Left cardiac atrium (tissue), 4 donors: ENCODE measurements at regions not wholly inside any gene's neighbourhood (a gene's known extent, or its start where the extent isn't known, plus 50 kb on each side); places are given as distances from the start of the nearest gene placed in this dataset.

ENCODE experiments used
- ATAC-seq, 2 donors: fragments of 200-7000 bp; cut with Tn5 transposase; one replicate each; pipeline ENCODE4 v1.9.1; 2020; ENCODE audit warnings: mild to moderate bottlenecking in 2 of 2, moderate library complexity in 2 of 2
- DNase-seq: peaks from one replicate; pipeline ENCODE4 v3.0.0-alpha.2; 2020
- intact Hi-C, 2 donors: fragments of 100-400 bp; cut with DNase I; formaldehyde crosslinking; loops; one replicate each; pipeline versions ENCODE4 v1.14.1 to v1.15.1; 2022 to 2023
- donor health status: DM: no; HTN: yes; CAD: no.
- donor health status: DM: no; HTN: yes; CAD: no; lungs with severe emphysema.
- donor health status: DM: yes; HTN: yes; CAD: no.
- donor health status: Dilated cardiomyopathy.

GRCh38 chrY:21253455-21254248 is 257.5 kb upstream of the RBMY1B start:
- DNase-seq, result no peak
- intact Hi-C loops, result no loop called here
- ATAC-seq, result no peak

- ATAC-seq (no peak), DNase-seq (no peak)
- intact Hi-C loops, result no loop called here
Observed at GRCh38 chrY:21254476-21254875, 256.7 kb upstream of the RBMY1B start.

GRCh38 chrY:21256820-21257219 is 254.3 kb upstream of the RBMY1B start:
- ATAC-seq (no peak), DNase-seq (no peak)
- intact Hi-C loops, result no loop called here

GRCh38 chrY:21259707-21260106 is 251.4 kb upstream of the RBMY1B start:
- no peak for ATAC-seq
- intact Hi-C loops, result no loop called here
- DNase-seq, result no peak

DNA sequence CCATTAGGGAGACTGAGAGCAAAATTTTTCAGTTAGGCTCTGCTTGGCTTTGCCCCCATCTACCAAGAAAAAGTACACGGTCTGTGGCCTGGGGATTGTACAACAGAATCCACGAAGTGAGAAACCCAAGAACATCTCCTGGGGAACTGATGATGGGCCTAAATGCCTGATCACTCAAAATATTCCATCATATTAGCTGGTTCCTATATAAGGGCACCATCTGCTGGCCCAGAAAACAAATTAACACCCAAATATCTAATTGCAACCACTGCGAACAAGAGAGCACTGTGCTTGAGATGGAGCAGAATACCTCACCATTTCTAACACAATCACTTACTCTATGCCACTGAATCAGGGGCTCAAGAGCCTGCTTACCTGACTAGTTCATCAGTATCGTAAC is 250.8 kb upstream of the RBMY1B start:
- intact Hi-C loops, result no loop called here
- ATAC-seq (no peak), DNase-seq (no peak)

- DNase-seq (no peak), ATAC-seq (no peak)
- intact Hi-C loops, result no loop called here
Observed at GRCh38 chrY:21261158-21261557, 250.0 kb upstream of the RBMY1B start.

- ATAC-seq (peak in 1 of 2 donors; percentile 98), DNase-seq (no peak)
- intact Hi-C loops, result no loop called here
Observed at GRCh38 chrY:21266751-21267150, 244.4 kb upstream of the RBMY1B start.

- no peak for DNase-seq
- intact Hi-C loops, result no loop called here
- peak in 1 of 2 donors; percentile 73 for ATAC-seq
Observed at GRCh38 chrY:21267164-21267563, 244.0 kb upstream of the RBMY1B start.

- ATAC-seq (no peak), DNase-seq (no peak)
- intact Hi-C loops, result no loop called here
Observed at GRCh38 chrY:21287769-21288168, 223.4 kb upstream of the RBMY1B start.

GRCh38 chrY:21288908-21289307 is 222.2 kb upstream of the RBMY1B start:
- DNase-seq, result no peak
- intact Hi-C loops, result no loop called here
- ATAC-seq, result no peak

DNA sequence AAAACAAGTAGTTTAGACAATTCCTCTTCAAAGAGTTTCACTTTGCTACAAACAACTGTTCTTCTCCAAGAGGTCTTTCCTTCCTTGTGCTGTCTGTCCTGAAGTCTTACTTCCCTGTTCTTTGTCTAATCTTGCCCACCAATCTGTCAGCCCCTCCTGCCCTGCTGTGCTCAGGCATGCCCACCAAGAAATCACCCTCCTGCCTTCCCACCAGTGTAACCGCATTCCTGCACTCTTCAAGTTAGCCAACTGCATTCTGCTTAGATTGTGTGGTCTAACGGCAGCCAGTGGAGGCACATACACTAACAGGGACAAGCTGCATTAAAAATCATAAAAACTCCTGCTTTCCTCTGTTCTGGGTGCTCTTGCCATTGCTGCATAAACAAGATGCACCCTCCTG is 215.9 kb upstream of the RBMY1B start:
- intact Hi-C loops, result no loop called here
- no peak for ATAC-seq
- no peak for DNase-seq

GRCh38 chrY:21302278-21302677 is 208.9 kb upstream of the RBMY1B start:
- DNase-seq (no peak), ATAC-seq (no peak)
- intact Hi-C loops, result no loop called here

GRCh38 chrY:21315366-21315765 is 195.8 kb upstream of the RBMY1B start:
- intact Hi-C loops, result no loop called here
- ATAC-seq (no peak), DNase-seq (no peak)
